CD1c-positive myeloid dendritic cell (primary cell): ENCODE measurements at regions not wholly inside any gene's neighbourhood (a gene's known extent, or its start where the extent isn't known, plus 50 kb on each side); places are given as distances from the start of the nearest gene placed in this dataset.
"Not testable (repeated sequence)": the region's sequence is repeated elsewhere in the genome, so short reads cannot be mapped to it uniquely, and the experiment has no call there.

Experiments used
- DNase-seq: peaks from one replicate; pipeline ENCODE4 v3.0.0-alpha.2; 2016; ENCODE audit errors: extremely low spot score

DNA sequence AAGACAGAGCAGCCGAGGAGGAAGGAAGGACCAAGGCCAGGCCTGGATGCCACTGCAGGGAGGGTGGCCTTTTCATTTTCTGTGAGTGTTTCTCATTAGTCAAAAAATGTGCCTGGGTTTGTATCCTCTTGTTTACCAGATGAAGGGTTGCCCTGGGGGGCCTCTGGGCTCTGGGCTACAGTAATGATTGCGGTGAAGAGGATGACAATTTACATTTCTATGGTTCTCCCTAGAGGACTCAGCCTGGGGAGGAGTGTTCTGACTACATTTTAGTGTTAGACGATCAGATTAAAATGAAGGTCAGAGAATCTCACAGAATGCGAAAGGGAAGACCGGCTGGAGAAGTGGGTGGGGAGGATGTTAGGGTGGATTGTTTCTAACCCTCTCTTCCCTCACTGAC is 108.0 kb upstream of the KMT2C start:
- no peak for DNase-seq

DNA sequence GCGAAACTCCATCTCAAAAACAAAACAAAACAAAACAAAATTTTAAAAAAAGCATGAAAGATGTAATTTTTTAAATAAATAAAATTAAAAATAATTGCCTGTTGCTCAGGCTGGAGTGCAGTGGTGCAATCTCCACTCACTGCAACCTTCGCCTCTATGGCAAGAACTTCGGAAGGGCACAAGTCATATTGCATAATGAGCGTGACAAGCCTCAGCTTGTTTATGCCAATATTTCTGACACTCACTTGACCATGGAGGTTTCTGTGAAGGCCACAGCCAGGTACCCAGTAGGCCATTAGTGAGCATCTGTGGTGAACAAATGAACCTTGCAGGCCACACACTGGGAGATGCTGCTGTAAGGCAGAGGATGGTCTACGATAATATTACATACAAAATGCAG is 106.1 kb upstream of the KMT2C start:
- no peak for DNase-seq

DNA sequence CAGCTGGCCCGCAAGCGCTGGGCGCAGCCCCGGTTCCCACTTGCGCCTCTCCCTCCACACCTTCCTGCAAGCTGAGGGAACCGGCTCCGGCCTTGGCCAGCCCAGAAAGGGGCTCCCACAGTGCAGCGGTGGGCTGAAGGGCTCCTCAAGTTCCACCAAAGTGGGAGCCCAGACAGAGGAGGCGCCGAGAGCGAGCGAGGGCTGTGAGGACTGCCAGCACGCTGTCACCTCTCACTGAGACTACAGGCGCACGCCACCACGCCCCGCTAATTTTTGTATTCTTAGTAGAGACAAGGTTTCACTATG is 103.3 kb upstream of the KMT2C start:
- DNase-seq, result not testable (repeated sequence)

DNA sequence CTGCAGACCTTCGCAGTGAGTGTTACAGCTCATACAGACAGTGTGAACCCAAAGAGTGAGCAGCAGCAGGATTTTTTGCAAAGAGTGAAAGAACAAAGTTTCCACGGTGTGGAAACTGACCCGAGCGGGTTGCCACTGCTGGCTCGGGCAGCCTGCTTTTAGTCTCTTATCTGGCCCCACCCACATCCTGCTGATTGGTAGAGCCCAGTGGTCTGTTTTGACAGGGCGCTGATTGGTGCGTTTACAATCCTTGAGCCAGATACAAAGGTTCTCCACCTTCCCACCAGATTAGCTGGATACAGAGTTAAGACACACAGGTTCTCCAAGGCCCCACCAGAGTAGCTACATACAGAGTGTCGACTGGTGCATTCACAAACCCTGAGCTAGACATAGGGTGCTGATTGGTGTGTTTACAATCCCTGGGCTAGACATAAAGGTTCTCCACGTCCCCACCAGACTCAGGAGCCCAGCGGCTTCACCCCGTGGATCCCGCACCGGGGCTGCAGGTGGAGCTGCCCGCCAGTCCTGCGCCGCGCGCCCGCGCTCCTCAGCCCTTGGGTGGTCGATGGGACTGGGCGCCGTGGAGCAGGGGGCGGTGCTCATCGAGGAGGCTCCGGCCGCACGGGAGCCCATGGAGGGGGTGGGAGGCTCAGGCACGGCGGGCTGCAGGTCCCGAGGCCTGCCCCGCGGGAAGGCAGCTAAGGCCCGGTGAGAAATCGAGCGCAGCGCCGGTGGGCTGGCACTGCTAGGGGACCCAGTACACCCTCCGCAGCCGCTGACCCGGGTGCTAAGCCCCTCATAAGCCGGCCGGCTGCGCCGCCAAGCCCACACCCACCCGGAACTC is 102.8 kb upstream of the KMT2C start:
- DNase-seq, result not testable (repeated sequence)

DNA sequence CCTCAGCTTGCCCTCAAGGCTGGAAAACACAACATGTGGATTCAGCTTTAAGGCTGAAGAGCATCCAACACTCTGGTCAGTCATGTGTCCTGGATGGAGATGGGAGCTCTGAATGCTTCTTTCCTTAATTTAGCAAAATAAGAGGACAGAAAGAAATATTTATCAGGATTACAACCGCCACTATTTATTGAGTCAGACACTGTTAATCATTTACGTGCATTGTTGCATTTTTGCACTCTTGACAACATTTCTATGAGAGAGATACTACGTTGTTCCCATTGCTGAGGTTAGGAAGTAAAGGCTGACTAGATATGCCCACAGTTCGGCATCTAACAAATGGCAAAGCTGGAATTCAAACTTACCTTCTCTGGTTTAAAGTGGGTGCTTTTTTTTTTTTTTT is 101.8 kb upstream of the KMT2C start:
- no peak for DNase-seq

DNA sequence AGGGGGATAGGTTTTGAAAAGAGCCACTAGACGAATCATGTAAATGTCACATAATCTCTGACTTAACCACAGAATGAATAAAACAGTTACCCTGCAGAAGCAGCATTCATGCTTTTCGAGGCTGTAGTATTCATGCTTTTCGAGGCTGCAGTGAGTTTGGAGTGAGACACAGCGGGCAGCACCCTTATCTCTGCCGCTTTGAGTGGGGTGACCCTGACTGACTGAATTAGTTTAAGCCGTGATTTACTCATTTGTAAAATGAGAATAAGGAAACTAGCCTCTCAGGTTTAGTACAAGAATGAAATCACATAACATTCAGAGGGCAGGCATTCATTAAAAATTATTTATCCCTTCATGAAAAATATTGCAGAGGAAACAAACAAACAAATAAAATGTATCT is 92.8 kb upstream of the KMT2C start:
- no peak for DNase-seq

DNA sequence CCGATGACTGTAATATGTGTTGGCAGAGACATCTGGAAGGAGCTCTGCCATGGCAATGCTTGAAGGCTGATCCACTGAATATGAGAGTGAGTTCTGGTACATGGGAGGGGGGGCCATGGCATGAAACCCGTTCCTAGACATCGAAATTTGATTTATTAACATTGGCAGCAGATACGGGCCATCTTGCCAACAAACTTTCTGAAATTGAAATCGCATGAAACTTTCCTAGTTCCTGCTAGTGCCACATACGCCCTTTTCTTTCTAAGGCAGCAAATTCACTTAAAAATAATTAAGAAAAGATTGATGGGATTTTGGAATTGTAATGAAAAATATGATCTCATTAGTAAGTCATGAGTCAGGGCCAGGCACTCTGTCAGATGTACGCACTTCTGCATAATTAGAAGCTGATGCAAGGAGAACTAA is 91.8 kb upstream of the KMT2C start:
- DNase-seq, result no peak

DNA sequence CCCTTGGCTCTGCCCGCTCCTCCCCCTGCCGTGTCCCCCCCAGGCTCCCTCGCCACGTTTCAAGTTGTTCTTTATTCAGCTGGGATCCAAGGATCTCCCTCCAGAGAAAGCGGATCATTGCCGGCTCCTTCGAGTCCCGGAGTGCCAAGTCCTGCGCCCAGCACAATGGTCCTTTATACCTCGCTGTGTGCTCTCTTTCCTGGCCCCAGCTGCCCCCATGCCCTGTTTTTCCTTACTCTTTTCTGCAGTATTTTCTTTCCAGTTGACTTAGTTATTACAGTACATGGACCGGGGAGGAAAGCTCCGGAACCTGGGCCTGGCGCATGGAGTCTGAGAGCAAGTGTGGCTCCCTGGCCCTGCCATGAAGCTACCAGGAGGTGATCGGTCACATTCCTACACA is 88.1 kb upstream of the KMT2C start:
- DNase-seq, result no peak

DNA sequence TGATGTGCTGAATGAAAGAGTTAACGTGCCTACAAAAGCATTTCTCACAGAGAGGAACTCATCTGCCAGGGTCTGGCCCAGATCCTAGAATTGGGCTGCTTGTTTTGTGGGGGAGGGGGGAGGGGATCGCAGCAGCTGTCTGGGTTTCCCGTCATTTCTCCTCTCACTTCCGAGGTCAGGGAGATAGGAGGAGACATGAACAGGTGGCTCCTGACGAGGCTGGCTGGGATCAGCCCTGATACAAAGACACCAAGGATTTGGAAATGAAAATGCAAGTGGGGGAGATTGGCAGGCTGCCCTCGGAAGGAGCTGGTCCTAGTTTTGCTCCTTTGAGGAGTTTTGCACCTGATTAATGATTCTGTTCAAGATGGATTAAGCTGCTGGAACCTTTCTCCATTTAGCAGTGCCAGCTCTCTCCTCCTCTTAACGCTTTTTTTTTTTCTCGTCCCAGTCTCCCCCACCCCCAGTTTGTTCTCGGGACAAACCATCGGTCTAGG is 86.8 kb upstream of the KMT2C start:
- DNase-seq, result no peak

DNA sequence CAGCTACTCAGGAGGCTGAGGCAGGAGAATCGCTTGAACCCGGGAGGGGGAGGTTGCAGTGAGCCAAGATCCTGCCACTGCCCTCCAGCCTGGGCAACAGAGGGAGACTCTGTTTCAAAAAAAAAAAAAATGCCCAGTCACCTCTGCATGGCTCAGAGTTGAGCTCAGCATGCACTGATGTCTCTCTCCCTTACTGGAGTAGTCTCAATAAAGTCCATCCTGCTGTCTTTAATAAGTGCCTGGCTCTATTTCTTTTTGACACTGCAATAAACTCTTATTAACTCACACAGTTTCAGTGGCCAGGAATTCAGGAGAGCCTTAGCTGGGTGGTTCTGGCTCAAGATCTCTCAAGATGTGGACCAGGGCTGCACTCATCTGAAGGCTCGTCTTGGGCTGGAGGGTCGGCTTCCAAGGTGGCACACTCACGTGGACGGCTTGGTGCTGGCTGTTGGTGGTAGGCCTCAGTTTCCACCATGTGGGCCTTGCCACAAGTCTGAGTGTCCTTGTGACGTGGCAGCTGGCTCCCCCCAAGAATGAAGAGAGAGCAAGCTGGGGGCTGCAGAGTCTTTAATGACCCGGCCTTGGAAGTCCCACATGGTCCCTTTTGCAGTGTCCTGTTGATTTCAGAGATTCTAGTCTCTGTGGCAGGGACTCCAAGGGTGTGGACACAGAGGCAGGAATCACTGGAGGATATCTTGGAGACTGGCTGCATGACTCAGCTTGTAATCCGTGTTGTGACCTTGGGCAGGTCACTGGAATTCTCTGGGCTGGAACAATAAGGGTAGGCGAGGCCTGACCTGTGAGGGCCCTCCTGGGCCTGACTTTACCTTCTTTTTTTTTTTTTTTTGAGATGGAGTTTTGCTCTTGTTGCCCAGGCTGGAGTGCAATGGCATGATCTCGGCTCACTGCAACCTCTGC is 85.9 kb upstream of the KMT2C start:
- DNase-seq, result no peak

DNA sequence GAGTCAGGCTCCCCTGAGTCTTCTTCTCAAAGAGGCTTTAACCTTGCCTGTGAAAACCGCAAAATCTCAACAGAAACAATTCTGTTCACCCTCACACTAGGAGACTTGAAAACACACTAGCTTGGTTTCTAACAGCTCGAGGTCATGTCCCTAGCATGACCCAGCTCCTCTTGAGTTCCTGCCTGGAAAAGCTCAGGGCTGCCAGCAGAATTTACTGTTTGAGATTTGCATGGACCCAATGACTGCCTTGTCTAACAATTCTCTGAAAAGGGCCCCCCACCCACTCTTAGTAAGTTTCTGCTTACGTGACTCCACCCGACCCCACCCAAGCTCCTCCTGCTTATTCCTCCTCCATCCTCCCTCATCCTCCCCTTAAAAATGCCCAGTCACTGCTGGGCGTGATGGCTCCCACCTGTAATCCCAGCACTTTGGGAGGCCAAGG is 85.1 kb upstream of the KMT2C start:
- DNase-seq, result no peak

DNA sequence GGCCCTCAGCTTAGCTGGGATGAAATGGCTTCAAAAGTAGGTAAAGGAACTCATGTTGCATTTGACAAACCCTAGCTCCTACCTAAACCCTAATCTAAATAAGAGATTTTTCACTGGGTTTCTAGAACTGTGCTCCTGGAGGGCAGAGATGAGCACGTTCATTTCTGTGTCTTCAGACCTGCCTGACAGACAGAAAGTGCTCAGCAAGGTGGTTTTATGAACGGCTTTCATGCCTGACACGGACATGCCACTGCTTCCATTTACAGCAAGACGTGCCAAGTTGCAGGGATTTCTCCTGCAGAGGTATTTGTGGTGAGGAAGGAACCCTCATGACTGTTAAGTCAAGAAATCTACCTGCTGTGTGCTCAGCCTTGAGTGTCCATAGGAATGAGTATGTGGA is 83.5 kb upstream of the KMT2C start:
- DNase-seq, result no peak

DNA sequence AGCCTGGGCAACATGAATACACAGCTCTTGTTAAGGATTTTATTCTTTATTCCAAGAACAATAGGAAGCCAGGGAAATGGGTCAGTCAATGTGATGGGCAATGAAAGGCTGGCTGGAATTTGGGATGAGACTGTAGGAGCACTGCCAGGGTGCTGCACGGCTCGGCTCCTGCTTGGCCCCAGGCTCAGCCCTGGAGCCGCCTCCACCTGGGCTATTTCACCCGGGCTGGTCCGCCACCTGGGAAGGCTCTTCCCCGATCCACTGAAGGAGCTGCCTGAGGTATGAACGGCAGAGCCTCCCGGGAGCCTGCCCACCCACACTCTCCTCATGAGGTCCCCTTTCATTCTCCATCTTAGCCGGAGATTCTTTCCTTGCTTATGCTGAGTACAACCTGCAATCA is 80.4 kb upstream of the KMT2C start:
- DNase-seq, result no peak

DNA sequence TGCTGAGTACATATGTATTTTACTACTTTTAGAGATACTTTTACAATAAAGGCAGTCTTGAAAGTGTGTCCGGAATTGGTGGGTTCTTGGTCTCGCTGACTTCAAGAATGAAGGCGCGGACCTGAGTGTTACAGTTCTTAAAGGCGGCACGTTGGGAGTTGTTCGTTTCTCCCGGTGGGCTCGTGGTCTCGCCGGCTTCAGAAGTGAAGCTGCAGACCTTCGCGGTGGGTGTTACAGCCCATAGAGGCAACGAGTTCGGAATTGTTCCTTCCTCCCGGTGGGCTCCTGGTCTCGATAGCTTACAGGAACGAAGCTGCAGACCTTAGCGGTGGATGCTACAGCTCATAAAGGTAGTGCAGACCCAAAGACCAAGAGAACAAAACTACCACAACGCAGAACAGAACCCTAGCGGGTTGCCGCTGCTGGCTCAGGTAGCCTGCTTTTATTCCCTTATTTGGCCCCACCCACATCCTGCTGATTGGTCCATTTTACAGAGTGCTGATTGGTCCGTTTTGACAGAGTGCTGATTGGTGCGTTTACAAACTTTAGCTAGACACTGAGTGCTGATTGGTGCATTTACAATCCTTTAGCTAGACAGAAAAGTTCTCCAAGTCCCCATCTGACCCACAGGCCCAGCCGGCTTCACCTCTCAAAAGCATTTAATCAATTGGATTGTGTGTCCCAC is 79.6 kb upstream of the KMT2C start:
- DNase-seq, result not testable (repeated sequence)

DNA sequence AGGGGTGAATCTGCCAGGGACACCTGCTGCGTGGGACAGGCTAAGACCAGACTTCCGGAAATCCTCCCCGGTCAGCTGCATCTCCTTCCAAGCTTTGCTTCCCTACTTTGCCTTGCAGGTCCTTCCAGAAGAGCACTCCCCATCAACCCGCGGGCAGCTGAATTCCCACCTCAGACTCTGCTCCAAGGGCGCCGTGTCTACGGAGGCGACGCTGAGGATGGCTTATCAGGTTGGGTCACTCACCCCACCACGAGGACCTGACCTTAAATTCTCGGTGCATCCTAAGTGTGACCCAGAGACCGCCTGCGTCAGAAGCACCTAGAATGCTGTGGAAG is 78.9 kb upstream of the KMT2C start:
- no peak for DNase-seq

DNA sequence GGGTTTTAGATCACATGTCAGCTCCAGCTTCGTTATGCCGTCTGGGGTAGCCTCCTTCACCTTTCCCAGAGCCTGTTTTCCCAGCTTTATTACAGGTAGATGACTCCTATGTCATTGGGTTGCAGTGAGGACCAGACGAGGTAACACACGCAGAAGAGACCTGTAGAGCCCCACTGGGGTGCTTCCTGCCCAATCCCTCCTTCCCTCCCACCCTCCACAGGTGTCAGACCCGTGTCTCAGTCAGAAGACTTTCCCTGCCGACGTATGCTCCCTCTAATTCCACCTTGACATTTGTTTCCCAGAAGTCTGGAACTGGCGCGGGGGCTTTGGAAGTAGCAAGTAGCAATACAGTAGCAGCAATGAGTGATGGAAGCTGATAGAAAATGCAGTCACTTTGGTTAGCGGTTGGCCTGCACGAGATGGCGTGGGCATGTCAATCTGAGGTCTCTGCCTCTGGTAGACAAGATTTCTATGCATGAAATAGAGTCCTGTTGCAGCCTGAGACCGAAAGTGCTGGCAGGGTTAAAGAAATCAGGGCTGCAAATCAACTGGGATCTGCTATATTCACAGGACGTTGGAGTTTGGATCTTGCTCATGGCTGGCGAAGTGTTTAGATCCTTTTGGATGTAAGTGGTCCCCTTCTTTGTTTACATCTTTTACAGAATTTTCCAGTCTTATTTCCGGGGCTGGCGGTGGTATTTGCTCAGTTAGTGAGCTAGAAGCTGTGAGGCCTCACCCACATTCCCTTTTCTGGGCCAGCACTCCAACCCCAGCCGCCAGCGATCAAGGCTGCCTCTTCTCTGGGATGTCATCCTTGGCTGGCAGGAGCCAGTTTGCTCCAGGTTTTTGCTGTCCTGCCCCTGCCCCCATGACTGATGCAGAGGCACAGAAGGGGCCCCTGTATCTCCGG is 78.3 kb upstream of the KMT2C start:
- no peak for DNase-seq

DNA sequence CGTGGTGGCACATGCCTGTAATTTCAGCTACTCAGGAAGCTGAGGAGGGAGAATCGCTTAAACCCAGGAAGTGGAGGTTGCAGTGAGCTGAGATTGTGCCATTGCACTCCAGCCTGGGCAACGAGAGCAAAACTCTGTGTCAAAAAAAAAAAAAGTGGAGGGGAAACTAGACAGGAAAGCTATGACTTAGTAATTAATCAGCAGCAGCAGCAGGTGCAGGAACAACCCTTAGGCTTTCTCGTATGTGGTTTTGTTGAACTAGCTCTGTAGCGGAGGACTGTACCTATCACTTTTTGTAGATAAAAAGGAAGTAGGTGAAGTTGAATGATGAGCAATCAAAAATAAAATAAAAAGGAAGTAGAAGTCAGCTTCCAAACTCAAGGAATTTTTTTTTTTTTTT is 76.9 kb upstream of the KMT2C start:
- DNase-seq, result peak; percentile 61

DNA sequence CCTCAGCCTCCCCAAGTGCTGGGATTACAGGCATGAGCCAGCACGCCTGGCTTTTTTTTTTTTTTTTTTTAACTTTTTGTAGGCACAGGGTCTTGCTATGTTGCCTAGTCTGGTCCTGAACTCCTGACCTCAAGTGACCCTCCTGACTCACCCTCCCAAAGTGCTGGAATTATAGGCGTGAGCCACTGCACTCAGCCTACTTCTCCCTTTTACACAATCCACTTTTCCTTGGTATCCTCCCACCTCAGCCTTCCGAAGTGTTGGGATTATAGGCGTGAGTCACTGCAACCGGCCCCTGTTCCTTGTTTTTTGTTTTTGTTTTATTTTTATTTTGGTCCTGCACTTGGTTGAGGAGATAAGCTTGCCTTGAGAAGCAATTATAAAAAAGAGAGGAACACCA is 75.9 kb upstream of the KMT2C start:
- DNase-seq, result peak; percentile 63

DNA sequence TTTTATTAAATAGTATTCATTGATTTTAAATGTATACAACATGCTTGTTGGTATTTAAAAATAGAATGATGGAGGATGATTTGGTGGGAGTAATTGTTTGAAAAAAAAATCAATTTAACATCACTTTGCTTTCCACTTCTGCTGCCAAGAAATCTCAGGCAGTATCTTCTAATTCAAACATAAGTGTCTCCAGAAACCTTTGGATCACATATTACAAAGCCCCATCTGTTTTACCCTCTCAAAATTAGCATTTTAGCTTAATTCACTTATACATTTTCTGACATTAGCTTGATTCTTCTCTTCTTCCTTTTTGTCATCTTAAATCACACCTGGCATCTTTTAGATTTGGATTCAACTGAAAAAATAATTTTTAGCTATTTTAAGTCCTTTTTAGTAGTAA is 72.9 kb upstream of the KMT2C start:
- no peak for DNase-seq

DNA sequence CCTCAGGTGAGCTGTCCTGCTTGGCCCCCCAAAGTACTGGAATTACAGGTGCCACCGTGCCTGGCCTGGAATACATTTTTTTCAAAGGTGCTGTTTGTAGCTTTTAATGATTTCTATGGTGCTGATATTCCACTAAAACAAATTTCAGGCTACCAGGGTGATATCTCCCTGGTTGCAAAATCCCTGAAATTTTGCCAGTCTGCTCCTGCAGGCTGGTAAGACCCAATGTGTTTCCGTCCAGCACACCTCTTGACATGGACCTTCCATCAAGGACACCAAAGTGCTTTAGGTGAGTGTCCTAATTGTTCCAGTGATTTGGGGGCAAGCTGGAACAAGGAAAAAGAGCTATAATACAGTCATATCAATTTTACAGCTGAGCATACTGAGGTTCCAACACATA is 69.8 kb upstream of the KMT2C start:
- no peak for DNase-seq

DNA sequence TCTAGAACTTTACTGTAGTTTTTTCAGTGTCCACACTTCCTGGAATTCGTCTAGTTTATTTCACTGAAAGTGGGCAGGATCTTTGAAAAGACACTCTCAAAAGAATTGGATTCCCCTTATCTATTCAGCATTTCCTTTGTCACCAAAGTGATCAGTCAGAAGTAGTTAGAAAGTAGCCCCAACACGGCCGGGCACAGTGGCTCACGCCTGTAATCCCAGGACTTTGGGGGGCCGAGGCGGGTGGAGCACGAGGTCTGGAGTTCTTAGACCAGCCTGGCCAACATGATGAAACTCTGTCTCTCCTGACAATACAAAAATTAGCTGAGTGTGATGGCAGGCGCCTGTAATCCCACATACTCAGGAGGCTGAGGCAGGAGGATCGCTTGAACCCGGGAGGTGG is 69.0 kb upstream of the KMT2C start:
- DNase-seq, result no peak
